GM18519 (cell line): ENCODE measurements at regions not wholly inside any gene's neighbourhood (a gene's known extent, or its start where the extent isn't known, plus 50 kb on each side); places are given as distances from the start of the nearest gene placed in this dataset.
"Not testable (repeated sequence)": the region's sequence is repeated elsewhere in the genome, so short reads cannot be mapped to it uniquely, and the experiment has no call there.

Experiments
- ATAC-seq: cut with Tn5 transposase; IDR thresholded peaks from one replicate; pipeline ENCODE4 v1.9.1; 2021; ENCODE audit warnings: mild to moderate bottlenecking, moderate library complexity; ENCODE audit not compliant: unreplicated experiment, low FRiP score

DNA sequence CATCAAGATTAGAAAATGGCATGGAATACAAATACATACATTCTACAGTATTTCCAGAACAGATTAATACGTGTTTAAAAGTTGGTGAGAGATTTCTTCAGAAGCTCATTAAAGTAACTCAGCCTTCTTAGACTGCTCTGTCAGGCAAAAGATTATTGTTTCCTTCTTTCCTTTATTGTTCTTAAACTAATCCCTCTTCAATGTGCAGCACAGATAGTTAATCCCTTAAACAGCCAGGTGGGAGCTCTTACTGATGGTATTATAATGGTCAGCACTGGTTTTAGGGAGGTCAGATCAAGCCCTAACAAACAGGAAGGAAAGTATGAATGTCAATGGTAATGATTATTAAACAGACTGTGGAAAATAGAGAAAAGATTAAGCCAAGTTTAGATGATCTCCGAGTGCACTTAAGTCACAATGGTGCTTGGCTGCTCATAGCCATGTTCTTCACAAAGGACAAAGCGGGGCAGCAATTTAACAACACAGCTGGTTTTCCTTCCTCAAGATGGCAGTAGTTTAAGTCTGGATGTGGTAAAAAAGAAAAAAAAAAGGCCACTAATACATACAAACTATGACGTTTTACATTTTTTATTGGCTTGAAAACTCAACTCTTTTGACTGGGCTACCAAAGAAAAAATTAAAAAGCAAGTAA, 992.6 kb downstream of the PCDH9 start:
- ATAC-seq, result no peak

DNA sequence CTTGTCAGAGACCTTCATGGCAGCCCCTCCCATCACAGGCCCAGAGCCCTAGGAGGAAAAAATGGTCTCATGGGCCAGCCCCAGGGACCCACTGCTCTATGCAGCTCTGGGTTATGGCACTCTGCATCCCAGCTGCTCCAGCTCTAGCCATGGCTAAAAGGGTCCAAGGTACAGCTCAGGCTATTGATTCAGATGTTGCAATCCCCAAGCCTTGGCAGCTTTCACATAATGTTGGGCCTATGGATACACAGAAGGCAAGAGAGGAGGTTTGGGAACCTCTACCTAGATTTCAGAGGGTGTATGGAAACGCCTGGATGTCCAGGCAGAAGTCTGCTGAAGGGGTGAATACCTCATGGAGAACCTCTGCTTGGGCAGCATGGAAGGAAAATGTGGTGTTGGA, 996.0 kb downstream of the PCDH9 start:
- no peak for ATAC-seq

DNA sequence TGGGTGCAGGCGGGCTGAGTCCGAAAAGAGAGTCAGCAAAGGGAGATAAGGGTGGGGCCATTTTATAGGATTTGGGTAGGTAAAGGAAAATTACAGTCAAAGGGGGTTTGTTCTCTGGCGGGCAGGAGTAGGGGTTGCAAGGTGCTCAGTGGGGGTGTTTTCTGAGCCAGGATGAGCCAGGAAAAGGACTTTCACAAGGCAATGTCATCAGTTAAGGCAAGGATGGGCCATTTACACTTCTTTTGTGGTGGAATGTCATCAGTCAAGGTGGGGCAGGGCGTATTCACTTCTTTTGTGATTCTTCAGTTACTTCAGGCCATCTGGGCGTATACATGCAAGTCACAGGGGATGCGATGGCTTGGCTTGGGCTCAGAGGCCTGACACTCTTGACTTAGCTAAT, 998.2 kb downstream of the PCDH9 start:
- not testable (repeated sequence) for ATAC-seq

DNA sequence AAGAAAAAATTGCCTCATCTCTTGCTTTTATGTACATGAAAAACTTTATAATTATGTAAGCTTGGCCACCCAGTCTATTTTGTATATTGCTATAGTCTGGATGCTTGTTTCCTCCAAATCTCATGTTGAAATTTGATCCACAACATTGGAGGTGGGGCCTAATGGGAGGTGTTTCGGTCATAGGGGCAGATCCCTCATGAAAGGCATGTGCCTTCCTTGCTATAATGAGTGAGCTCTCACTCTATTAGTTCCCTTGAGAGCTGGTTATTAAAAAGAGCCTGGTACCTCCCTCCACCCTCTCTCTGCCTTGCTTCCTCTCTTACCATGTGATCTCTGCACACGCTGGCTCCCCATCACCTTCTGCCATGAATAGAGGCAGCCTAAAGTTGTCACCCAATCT, 1005.1 kb downstream of the PCDH9 start:
- no peak for ATAC-seq

DNA sequence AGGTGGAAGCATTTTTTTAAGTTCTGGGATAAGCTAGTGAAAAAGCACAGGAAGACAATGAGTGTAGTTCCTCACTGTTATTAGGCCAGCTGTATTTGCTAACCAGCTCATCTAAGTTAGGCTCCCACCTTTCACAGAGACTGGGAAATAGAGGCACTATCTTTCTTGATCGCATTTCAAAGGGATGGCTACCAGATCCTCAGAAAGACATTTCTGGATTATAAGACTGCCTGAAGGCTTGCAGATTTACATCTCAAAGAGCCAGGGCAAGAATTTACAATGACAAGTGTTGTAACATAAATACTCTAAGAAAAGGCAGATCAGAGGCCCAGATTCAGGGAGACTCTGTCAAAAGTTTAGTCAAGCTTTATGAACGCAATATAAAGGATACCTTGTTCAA, 1005.5 kb downstream of the PCDH9 start:
- no peak for ATAC-seq

DNA sequence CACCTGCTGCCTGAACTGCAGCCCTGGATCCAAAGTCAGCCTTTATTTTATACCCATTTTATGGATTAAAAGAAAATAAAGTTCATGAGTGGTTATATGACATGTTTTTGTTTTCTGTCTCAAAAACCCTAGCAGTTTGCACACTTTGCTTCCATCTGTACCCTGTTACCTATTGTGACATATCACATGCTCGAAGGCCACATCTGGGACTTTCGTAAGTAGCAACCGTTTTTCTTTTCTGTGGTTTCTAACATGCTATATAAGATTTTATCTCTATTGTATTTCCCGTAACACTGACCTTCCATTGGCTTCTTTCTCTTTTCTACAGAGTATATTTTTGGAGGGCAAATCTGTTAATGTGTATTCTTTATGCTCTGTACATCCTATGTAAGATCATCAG, 1007.2 kb downstream of the PCDH9 start:
- ATAC-seq, result no peak

DNA sequence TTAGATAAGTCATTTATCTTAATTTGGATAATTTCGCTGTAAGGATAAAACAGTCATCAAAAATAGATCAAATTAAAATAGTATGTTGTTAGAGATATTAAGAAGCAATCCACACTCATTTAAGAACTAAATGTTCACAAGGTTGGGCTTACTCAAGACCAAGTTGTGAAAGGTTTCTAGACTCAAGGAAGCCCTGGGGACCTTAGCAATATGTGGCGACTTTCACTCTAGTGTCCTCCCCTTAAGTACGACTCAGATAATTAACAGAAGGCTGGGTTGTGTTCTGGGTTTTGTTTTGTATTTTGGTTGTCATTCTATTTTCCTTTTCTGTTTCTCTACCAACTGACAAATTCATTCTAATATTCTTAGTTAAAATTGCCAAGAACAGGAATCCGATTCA, 1008.0 kb downstream of the PCDH9 start:
- no peak for ATAC-seq

DNA sequence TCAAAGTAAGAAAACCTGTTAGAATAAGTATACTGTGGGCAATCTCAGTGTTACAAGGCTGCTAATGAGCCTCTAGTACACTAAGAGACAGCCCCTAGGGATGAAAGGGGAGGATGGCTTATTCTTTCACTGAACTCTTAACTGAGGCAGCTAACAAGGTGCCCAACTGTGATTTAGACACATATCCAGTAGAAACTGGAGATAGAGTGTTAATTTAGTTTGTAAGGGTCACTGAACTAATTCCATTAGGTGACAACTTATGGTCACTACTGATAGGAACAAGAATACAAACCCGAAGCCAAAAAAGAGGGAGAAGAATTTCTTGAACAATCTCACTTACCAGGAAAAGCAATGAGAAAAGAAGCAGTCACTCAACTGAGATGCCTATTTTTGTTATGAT, 1010.6 kb downstream of the PCDH9 start:
- no peak for ATAC-seq

DNA sequence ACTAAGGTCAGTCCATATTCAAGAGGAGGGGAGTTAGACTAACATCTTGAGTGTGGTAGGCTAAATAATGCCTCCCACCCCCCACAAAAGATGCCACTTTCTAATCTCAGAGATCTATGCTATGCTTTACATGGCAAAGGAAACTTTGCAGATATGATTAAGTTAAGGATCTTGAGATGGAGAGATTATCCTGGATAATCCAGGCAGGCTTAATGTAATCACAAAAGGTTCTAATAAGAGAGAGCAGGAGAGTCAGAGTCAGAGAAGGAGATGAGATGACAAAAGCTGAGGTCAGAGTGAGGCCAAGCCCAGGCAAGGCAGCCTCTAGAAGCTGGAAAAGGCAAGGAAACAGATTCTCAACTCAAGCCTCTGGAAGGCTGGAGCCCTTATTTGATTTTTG, 1011.6 kb downstream of the PCDH9 start:
- ATAC-seq, result no peak

DNA sequence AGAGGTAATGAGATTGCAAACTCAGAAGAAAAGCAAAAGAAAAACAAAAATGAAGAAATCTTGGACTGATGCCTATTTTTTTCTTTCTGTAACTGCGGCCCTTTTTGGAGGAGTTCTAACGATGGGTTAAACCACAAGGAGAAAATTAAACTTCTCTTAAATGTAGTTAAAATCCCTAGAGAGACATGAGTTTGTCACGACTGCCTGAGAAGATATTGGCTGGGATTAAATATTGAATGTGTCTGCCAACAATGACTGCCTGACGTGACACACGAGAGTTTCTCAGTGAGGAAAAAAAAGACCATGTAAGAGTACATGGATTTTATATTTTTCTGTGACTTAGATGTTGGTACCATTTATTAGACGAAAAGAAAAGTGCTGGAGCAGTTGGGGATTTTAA, 1013.4 kb downstream of the PCDH9 start:
- no peak for ATAC-seq

DNA sequence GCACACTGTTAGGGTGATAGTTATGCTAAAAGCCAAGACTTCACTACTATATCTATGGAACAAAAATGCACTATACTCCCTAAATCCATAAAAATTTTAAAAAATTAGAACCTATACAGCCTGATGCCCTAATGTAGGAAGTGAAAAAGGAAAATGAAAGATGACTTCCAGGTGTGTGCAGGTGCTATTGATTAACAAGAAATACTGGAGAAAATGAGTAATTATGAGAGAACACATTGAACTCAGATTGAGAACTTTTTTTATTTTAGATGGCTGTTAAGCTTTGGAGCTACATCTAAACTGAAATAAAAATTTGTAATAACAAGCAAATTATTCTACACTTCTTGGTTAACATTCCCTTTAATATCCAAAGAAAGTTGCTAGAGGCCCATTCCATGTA, 1015.7 kb downstream of the PCDH9 start:
- no peak for ATAC-seq

DNA sequence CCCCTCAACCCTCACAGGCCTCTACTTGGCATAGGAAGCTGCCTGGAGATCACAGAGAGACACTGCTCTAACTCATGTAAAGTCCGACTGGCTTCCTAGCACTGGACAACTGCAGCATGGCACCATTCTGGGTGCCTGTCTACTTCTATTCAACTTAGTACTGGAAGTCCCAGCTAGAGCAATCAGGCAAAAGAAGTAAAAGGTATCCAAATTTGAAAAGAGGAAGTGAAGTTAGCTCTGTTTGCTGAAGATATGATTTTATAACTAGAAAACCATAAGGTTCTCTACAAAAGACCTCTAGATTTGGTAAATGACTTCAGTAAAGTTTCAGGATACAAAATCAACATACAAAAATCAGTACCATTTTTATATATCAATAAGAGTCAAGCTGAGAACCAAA, 1017.6 kb downstream of the PCDH9 start:
- ATAC-seq, result no peak

DNA sequence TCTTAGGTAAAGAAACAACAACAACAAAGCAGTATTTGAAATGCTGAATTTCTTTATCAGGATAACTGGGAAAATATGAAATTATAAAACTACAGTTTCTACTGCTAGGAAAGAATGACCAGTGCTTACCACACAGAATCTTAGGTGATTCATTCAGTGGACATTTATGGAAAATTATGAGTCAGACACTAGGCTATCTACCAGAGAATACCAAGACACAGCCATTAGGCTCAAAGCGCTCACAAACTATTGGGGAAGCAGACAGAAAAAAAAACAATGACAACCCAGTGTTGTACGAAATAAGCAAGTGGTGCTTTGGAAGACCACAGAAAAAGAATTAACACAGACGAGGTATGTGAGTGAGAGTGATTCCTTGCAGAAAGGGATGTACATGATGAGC, 1019.5 kb downstream of the PCDH9 start:
- ATAC-seq, result no peak

DNA sequence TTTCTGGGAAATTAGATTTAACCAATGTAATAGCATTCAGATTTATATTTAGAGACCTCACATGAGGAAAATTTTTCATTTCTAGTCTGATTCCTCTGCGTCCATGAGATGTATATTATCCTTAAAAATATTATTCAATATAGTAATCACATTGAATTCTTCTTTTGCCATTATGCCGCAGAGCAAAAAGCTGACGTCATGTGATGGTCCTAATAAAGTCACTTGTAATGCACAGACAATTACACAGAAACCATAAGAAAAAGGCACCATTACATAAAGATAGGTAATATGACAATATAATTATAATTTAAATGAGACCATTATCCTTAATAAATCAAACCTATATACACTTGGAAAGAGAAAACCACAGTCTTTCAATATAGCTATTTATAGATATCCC, 1021.5 kb downstream of the PCDH9 start:
- ATAC-seq, result no peak

DNA sequence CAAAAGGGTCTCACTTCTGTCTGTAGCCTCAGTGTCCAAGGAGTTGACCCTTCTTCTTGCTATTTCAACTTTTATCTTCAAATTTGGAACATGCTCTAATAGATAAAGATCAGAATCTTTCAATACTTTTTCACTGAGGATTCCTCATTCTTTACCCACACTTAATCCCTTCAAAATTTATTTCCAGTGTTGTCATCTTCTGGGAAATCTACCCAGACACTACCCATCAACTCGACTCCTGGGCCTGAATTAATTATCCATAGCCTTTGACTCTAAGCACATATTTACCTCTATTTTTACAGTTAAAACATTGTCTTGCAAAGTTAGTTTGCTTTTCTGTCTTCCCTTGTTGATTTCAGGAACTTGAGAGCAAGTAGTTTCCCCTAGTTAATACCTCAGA, 1022.5 kb downstream of the PCDH9 start:
- no peak for ATAC-seq

DNA sequence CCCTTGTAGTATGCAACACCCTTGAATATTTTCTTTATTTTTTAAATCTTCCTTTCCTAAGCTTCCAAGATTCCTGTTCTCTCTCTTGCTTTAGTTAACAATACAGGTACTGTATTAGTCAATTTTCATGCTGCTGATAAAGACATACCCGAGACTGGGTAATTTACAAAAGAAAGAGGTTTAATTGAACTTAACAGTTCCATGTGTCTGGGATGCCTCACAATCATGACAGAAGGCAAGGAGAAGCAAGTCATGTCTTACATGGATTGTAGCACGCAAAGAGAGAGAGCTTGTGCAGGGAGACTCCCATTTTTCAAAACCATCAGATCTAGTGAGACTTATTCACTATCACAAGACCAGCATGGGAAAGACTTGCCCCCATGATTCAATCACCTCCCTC, 1024.3 kb downstream of the PCDH9 start:
- no peak for ATAC-seq

DNA sequence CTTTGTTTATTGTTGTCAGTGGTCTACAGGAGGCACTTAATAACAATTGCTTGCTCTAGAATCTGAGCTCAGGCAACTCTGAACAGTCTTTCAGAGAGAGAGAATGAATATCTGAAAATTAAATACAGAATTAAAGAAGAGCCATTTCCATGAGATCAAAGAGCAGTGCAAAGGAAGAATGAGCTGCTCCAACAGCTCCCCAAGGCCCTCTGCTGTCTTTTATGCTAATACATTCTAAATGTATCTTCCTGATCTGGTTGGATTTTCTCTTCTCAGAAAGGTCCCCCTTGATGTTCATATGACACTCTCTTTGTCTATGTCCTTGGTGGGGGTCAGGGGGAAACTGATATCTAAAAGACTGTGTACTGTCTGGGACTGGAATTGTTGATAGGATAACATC, 1029.6 kb downstream of the PCDH9 start:
- ATAC-seq, result no peak

DNA sequence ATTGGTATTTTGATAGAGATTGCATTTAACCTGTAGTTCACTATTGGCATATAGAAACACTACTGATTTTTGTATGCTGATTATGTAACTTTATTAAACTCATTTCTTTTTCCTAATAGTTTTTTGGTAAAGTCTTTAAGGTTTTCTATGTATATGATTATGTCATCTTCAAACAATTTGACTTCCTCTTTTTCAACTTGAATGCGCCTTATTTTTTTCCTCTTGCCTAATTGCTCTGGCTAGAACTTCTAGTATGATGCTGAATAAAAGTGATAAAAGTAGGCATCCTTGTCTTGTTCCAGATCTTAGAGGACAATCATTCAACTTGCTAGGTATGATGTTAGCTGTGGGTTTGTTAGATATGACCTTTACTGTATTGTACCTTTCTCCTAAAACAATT, 1034.9 kb downstream of the PCDH9 start:
- ATAC-seq, result no peak

DNA sequence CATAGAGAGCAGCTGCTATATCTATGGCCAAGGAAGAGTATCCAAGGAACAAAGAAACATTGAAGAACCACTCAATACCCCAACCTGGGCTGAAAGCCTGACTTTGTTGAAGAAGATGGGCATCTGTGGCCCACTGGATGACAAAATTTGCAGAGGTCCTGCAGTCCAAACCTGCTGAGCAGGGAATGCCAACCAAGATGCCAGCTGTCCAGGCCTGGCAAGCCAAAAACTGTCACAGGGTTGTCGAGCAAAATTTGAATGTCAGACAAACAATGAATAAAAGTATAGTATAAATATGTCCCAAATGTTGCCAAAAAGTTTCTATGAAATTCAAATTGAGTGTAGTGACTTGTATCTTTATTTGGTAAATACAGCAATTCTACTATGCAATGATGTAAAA, 1040.2 kb downstream of the PCDH9 start:
- no peak for ATAC-seq

DNA sequence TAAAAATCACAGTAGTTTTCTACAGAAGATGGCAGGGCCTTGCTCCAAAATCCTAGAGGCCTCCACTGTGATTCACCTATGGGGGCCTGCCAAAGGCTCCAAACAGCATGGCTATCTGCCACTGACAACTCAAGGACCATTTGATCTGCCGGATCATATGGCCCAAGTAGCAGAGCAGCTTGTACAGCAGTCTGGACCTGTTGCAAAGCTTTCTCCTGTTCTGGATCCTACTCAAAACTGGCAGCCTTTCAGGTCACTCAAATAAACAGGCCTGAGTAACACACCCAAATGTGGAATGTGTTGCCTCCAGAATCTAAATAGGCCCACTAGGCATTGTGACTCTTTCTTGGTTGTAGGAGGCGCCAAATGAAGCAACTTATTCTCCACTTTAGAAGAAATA, 1049.3 kb downstream of the PCDH9 start:
- ATAC-seq, result no peak

DNA sequence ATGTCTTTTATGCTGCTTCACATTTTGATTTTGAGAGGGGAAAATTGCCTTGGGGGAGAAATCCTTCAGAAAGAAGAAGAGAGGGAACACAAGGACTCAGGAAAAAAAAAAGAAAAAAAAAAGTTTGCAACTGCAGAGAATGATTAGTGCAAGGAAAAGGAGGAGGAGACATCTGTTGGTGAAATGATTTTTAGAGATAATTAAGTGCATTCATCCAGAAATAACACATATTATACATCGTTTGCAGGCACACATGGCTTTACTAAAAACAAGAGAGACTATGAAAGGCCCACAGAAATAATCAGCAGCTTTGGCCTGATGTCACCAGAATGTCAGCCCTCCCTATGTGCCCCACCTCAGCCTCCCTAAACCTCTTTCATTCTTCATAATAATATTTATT, 1058.2 kb downstream of the PCDH9 start:
- ATAC-seq, result no peak

DNA sequence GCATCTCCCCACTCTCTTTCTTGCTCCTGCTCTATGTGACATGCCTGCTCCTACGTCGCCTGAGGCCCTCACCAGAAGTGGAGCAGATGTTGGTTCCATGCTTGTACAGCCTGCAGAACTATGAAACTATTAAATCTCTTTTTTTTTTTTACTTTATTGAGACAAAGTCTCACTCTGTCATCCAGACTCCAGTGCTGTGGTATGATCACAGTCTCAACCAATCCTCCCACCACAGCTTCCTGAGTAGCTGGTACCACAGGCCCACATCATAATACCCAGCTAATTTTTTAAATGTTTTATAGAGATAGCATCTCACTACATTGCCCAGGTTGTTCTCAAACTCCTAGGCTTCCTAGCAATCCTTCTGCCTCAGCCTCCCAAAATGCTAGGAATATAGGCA, 1067.7 kb downstream of the PCDH9 start:
- ATAC-seq, result no peak

DNA sequence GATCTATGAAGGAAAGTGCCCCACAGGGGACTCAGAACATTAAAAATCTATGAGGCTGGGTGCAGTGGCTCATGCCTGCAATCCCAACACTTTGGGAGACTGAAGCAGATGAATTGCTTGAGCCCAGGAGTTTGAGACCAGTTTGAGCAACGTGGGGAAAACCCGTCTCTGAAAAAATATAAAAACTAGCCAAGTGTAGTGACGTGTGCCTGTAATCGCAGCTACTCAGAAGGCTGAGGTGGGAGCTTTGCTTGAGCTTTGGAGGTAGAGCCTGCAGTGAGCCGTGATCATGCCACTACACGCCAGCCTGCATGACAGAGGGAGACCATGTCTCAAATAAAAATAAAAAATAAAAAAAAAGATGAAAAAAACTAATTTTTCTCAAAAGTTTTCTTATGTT, 1070.6 kb downstream of the PCDH9 start:
- peak; percentile 61 for ATAC-seq
